Ishikawa (cell line): ENCODE measurements at regions not wholly inside any gene's neighbourhood (a gene's known extent, or its start where the extent isn't known, plus 50 kb on each side); places are given as distances from the start of the nearest gene placed in this dataset.

Source experiments
- RAD21 ChIP-seq: IDR thresholded peaks from 2 replicates; pipeline ENCODE4 v1.6.1; 2012; ENCODE audit warnings: low read depth
- REST ChIP-seq: IDR thresholded peaks from 2 replicates; pipeline ENCODE4 v1.6.1; 2012; ENCODE audit warnings: low read depth, mild to moderate bottlenecking
- TEAD4 ChIP-seq: IDR thresholded peaks from 2 replicates; pipeline ENCODE4 v1.6.1; 2012

- TF ChIP-seq TEAD4 (no peak), REST (no peak), RAD21 (no peak)
Observed at GRCh38 chr5:99191206-99191745, 262.5 kb upstream of the CHD1 start.
